ENCODE measurements at regions not wholly inside any gene's neighbourhood (a gene's known extent, or its start where the extent isn't known, plus 50 kb on each side); places are given as distances from the start of the nearest gene placed in this dataset.

DNA sequence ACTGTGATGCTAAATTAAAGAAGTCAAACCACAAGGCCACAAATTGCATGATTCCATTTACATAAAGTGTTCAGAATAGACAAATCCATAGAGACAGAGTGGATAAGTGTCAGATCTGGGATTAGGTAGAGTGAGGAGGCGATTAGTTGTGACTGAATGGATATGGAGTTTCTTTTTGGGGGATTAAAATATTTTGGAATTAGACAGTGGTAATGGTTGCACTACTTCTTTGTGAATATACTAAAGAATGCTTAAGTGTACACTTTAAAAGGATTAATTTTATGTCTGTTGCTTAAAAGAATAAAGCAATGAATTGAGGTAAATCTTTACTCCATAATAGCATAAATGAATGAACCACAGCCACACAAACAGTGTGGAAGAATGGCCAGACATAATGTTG is 175.5 kb upstream of the CADM2 start:
- Histone ChIP-seq H3K36me3 (replicated peaks in 1 of 2; ENCODE audit: insufficient read depth in 1 of 2, low read depth in 2 of 2) (no peaks in the 10 kb centered on the region), H3K27me3 (no peaks in the 10 kb centered on the region), H3K4me1 (no peaks in the 10 kb centered on the region), H3K4me3 (no peak overlapping the region), H3K9me3 (no peaks in the 10 kb centered on the region), H3K27ac (no peak overlapping the region)
- ATAC-seq (no peak), DNase-seq (no peak)
- intact Hi-C loops (cut with DNase I): no loop called here
- TF ChIP-seq, protein P1, sequence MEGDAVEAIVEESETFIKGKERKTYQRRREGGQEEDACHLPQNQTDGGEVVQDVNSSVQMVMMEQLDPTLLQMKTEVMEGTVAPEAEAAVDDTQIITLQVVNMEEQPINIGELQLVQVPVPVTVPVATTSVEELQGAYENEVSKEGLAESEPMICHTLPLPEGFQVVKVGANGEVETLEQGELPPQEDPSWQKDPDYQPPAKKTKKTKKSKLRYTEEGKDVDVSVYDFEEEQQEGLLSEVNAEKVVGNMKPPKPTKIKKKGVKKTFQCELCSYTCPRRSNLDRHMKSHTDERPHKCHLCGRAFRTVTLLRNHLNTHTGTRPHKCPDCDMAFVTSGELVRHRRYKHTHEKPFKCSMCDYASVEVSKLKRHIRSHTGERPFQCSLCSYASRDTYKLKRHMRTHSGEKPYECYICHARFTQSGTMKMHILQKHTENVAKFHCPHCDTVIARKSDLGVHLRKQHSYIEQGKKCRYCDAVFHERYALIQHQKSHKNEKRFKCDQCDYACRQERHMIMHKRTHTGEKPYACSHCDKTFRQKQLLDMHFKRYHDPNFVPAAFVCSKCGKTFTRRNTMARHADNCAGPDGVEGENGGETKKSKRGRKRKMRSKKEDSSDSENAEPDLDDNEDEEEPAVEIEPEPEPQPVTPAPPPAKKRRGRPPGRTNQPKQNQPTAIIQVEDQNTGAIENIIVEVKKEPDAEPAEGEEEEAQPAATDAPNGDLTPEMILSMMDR (IDR thresholded peaks at IDR 0.05): no peak
- no peak for TF ChIP-seq POLR2A (IDR thresholded peaks at IDR 0.05)
- 70% methylated on average over 1 of the region's 1 CpG for WGBS, 2 donors

DNA sequence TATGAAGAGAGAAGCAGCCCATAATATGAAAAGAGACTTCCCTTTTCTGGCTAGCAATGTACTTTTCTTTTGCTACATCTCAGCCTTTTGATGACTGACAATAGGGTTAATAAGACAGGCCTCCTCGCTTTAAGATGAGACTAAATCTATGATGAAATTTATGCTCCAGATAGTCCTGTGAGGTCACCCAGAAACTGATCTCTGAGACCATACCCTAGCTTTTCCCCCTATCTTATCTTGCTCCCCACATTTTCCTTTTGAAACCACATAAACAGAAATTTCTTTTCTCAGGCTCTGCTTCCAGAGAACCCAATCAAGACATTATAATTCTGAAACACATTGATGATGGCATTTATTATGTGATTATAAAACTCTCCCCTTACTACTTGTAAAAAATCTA is 168.8 kb upstream of the CADM2 start:
- intact Hi-C loops (cut with DNase I): no loop called here
- 40 to 56% methylated on average over 1 of the region's 1 CpG for WGBS, 2 donors
- Histone ChIP-seq H3K9me3 (no peaks in the 10 kb centered on the region), H3K27me3 (no peaks in the 10 kb centered on the region), H3K27ac (no peak overlapping the region), H3K36me3 (replicated peaks in 1 of 2; ENCODE audit: insufficient read depth in 1 of 2, low read depth in 2 of 2) (no peaks in the 10 kb centered on the region), H3K4me3 (no peak overlapping the region), H3K4me1 (no peaks in the 10 kb centered on the region)
- ATAC-seq (no peak), DNase-seq (no peak)
- TF ChIP-seq, protein P1 (IDR thresholded peaks at IDR 0.05): no peak
- no peak for TF ChIP-seq POLR2A (IDR thresholded peaks at IDR 0.05)

DNA sequence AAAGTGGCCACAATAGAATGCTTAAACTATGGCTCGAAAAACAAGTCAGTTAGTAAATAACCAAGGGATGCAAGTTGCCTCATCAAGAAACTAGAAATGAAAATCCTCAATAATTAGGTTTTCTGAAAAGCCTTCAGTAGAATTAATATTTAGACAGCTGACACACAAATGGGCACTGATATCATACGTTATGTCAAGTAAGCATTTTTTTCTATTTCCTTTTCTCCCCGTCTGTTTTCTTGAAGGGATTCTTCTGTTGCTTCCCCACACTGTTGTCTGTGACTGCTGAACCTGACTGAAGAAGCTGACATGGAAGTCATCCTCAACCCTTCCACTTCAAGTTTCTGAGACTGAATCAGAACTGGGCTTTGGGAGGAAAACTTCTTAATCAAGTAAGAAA is 151.8 kb upstream of the CADM2 start:
- Histone ChIP-seq H3K4me1 (no peaks in the 10 kb centered on the region), H3K27ac (no peak overlapping the region), H3K27me3 (no peaks in the 10 kb centered on the region), H3K4me3 (no peak overlapping the region), H3K36me3 (replicated peaks in 1 of 2; ENCODE audit: insufficient read depth in 1 of 2, low read depth in 2 of 2) (no peaks in the 10 kb centered on the region), H3K9me3 (no peaks in the 10 kb centered on the region)
- DNase-seq (no peak), ATAC-seq (no peak)
- TF ChIP-seq, protein P1 (IDR thresholded peaks at IDR 0.05): no peak
- no peak for TF ChIP-seq POLR2A (IDR thresholded peaks at IDR 0.05)
- intact Hi-C loops (cut with DNase I): no loop called here
- 38 to 42% methylated on average over 3 of the region's 3 CpGs for WGBS, 2 donors

DNA sequence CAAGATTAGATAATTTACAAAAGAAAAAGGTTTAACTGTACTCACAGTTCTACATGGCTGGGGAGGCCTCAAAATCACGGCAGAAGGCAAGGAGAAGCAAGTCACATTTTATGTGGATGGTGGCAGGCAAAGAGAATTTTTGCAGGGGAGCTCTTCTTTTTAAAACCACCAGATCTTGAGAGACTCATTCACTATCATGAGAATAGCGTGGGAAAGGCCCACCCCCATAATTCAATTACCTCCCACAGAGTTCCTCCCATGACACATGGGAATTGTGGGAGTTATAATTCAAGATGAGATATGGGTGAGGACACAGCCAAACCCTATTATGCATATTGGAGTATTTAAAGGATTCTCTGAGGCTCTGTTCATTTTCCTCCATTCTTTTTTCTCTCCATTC is 138.7 kb upstream of the CADM2 start:
- Histone ChIP-seq H3K27ac (no peak overlapping the region), H3K4me1 (no peaks in the 10 kb centered on the region), H3K4me3 (no peak overlapping the region), H3K27me3 (no peaks in the 10 kb centered on the region), H3K36me3 (replicated peaks in 1 of 2; ENCODE audit: insufficient read depth in 1 of 2, low read depth in 2 of 2) (no peaks in the 10 kb centered on the region), H3K9me3 (no peaks in the 10 kb centered on the region)
- ATAC-seq (no peak), DNase-seq (no peak)
- intact Hi-C loops (cut with DNase I): no loop called here
- WGBS, 2 donors: 33 to 61% methylated on average over 2 of the region's 2 CpGs
- TF ChIP-seq POLR2A (IDR thresholded peaks at IDR 0.05): no peak
- TF ChIP-seq, protein P1 (IDR thresholded peaks at IDR 0.05): no peak

DNA sequence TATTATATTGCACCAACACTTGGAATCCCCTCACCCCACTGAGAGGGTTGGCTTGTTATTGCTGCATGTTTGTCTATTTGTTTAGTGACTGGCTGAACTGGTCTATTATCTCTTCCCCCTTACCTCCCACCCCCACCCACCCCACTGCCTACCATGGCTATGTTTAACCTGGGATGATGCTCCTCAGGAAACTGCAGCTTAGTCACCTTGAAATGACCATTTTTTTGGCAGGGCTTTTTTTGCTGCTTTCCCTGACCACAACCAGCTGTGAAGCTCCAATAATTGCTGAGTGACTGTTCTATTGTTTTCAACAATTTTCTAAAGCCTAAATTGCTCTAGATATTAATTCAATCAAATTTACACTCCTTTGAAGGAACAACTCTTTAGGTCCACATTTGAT is 137.9 kb upstream of the CADM2 start:
- TF ChIP-seq, protein P1 (IDR thresholded peaks at IDR 0.05): no peak
- no peak for TF ChIP-seq POLR2A (IDR thresholded peaks at IDR 0.05)
- H3K27ac ChIP-seq: no peak overlapping the region
- intact Hi-C loops (cut with DNase I): no loop called here

More for the DNA sequence above, 137.9 kb upstream of the CADM2 start:
- ATAC-seq (no peak), DNase-seq (no peak)
- no peaks in the 10 kb centered on the region for H3K4me1 ChIP-seq
- H3K4me3 ChIP-seq: no peak overlapping the region
- H3K9me3 ChIP-seq: no peaks in the 10 kb centered on the region
- no peaks in the 10 kb centered on the region for H3K27me3 ChIP-seq
- H3K36me3 ChIP-seq (replicated peaks in 1 of 2; ENCODE audit: insufficient read depth in 1 of 2, low read depth in 2 of 2): no peaks in the 10 kb centered on the region

All from body of pancreas (tissue), 4 donors.